ENCODE measurements at regions not wholly inside any gene's neighbourhood (a gene's known extent, or its start where the extent isn't known, plus 50 kb on each side); places are given as distances from the start of the nearest gene placed in this dataset.

DNA sequence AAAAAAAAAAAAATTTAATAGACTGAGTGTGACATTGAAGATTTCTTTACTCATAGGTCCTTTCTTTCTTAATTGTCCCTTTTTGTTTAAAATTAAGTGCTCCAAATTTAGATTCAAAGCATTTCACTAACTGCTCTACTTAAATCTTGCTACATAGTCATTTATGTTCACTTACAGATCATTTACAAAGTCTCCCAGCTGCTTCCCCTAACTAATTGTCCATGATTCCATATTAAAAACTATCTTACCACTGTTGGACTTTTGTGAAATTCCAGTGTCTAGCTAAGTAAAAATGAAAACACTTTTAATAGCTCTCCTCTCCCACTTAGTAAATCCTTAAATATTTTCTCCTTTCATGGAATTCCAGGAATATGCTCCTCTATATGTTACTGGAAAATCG, 850.5 kb downstream of the NR2F1-AS1 start:
- TF ChIP-seq GABPA (IDR thresholded peaks at IDR 0.05; ENCODE audit: low read depth) (no peak), SPI1 (IDR thresholded peaks at IDR 0.05; ENCODE audit: borderline replicate concordance, low read depth) (no peak), REST (IDR thresholded peaks at IDR 0.05; ENCODE audit: insufficient replicate concordance, low read depth) (no peak), POLR2AphosphoS5 (IDR thresholded peaks at IDR 0.05; ENCODE audit: low read depth) (no peak), CTCF (IDR thresholded peaks at IDR 0.05; ENCODE audit: insufficient read depth, low read length) (no peak)
- DNase-seq (ENCODE audit: low read depth in 1 of 2, low spot score in 1 of 2): no peak
- Histone ChIP-seq H3K4me3 (replicated peaks; ENCODE audit: insufficient read depth, low read length) (no peak overlapping the region), H3K27ac (replicated peaks) (no peak overlapping the region), H3K27me3 (ENCODE audit: insufficient read depth, poor library complexity, severe bottlenecking) (no peaks in the 10 kb centered on the region)

GRCh38 chr5:92729088-92729487, 851.9 kb downstream of the NR2F1-AS1 start:
- Histone ChIP-seq H3K4me3 (replicated peaks; ENCODE audit: insufficient read depth, low read length) (no peak overlapping the region), H3K27me3 (ENCODE audit: insufficient read depth, poor library complexity, severe bottlenecking) (no peaks in the 10 kb centered on the region), H3K27ac (replicated peaks) (no peak overlapping the region)
- no peak for DNase-seq (ENCODE audit: low read depth in 1 of 2, low spot score in 1 of 2)
- TF ChIP-seq GABPA (IDR thresholded peaks at IDR 0.05; ENCODE audit: low read depth): no peak
- TF ChIP-seq CTCF (IDR thresholded peaks at IDR 0.05; ENCODE audit: insufficient read depth, low read length): no peak

DNA sequence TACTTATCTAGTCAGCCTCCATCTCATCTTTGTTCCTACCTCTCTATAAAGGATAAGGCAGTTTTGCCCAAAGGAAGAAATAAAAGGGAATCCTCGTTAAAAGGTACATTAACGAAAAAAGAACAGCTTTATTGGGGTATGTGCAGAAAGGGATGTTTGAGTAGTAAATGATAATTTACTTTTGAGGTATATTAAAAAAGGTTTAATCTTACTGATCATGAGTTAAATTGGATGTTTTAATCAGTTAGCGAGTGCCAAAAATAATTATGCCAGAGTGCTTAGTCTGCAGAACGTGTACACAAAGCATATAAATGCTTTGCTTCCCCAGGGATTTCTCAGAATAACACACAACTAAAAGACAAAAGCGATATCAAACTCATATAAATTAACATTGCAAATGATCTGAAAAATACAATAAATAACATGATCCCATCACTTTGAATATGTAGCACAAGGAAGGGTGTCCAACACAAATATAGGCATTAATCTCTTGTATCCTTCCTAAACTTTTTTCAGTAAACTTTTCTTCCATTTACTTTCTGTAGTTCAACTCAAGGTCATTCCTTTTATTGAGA, 865.0 kb downstream of the NR2F1-AS1 start:
- DNase-seq (ENCODE audit: low read depth in 1 of 2, low spot score in 1 of 2): no peak
- no peak overlapping the region for H3K4me3 ChIP-seq (replicated peaks; ENCODE audit: insufficient read depth, low read length)
- no peak overlapping the region for H3K27ac ChIP-seq (replicated peaks)
- H3K27me3 ChIP-seq (ENCODE audit: insufficient read depth, poor library complexity, severe bottlenecking): no peaks in the 10 kb centered on the region
- TF ChIP-seq POLR2AphosphoS5 (IDR thresholded peaks at IDR 0.05; ENCODE audit: low read depth) (no peak), REST (IDR thresholded peaks at IDR 0.05; ENCODE audit: insufficient replicate concordance, low read depth) (no peak), CTCF (IDR thresholded peaks at IDR 0.05; ENCODE audit: insufficient read depth, low read length) (no peak), GABPA (IDR thresholded peaks at IDR 0.05; ENCODE audit: low read depth) (no peak), SPI1 (IDR thresholded peaks at IDR 0.05; ENCODE audit: borderline replicate concordance, low read depth) (no peak)

DNA sequence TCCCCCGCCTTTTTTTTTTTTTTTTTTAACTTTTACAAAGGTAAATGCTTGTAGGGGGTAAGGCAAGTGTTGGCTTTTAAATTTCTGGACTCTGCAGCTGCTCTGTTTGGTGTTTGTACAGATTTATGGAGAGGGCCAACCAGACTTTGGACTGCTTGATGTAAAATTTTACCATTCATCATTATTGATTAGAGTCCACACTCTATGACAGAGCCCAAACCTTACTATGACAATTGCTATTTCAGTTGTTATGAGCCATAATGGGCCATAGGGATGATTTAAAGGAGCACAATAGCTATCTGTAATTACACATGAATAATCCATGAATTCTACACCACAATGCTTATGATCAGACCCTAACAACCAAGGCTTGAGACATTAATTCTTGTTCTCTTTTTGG, 867.2 kb downstream of the NR2F1-AS1 start:
- Histone ChIP-seq H3K4me3 (replicated peaks; ENCODE audit: insufficient read depth, low read length) (no peak overlapping the region), H3K27ac (replicated peaks) (no peak overlapping the region), H3K27me3 (ENCODE audit: insufficient read depth, poor library complexity, severe bottlenecking) (no peaks in the 10 kb centered on the region)
- TF ChIP-seq REST (IDR thresholded peaks at IDR 0.05; ENCODE audit: insufficient replicate concordance, low read depth) (no peak), CTCF (IDR thresholded peaks at IDR 0.05; ENCODE audit: insufficient read depth, low read length) (no peak)
- DNase-seq (ENCODE audit: low read depth in 1 of 2, low spot score in 1 of 2): no peak

All from HL-60 (cell line).